ENCODE measurements at regions not wholly inside any gene's neighbourhood (a gene's known extent, or its start where the extent isn't known, plus 50 kb on each side); places are given as distances from the start of the nearest gene placed in this dataset.

GRCh38 chr7:54701982-54702381 lies 57.0 kb downstream of the SEC61G start:
- no peak for DNase-seq (ENCODE audit: low spot score)

DNA sequence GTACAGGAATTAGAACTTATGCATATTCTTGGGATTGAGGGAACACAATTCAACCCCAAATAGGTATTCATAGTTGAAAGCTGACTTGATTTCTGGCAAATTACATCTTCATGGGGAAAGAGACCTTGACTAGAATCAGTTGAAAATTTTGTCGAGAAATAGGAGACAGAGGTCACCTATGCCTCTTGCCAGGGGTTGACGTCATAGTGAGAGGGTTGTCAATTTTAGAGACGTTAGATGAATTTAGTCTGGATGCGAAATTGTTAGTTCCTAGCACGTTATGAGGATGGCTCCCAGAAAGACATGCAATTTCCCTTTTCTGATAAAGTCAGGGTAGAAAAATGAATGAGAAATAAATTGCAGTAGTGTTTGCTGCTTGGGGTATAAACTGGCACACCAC lies 59.3 kb downstream of the SEC61G start:
- DNase-seq (ENCODE audit: low spot score): no peak

DNA sequence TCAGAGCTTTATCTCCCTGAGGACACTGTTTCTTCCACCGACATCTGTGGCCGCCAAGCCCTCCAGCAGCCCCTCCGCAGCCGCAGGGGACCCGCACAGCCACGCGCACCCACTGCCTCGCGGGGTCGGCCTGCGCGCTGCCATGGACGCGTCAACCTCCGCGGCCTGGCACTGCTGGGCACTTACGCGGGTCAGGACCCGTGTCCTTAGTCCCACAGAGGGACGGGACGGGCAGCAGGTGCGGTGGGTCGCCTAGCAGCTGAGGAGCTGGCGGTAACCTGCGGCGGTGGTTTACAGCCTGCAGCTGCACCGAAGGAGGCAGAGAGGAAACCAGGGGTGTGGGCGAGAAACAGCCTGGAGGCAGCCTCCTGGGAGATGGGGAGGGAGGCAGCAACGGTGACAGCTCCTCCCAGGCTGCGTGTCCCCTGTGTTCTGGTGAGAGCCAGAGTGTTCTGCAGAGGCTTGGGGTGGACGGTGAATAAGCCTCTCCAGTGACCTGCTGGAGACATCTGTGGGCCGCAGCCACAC lies 61.3 kb downstream of the SEC61G start:
- DNase-seq (ENCODE audit: low spot score): no peak

- DNase-seq (ENCODE audit: low spot score): no peak
These were observed 68.1 kb downstream of the SEC61G start for GRCh38 chr7:54690892-54691291.

DNA sequence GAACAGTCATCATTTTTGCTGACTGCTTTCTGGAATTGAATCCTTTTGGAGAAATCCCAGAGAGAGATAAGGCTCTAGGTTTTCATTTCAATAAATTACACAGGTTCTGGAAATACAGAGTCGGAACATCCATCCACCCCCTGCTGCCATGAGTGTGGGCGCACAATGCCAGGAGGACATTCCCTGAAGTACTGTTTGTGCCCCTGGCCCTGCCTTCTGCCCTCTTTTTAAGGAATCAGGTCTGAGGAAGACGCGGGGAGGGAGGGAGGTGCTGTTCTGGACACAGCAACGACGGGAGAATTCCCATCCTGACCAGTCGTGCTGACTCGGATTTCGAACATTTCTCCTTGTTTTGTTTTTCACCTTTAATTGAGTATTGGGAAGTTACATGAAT lies 69.0 kb downstream of the SEC61G start:
- DNase-seq (ENCODE audit: low spot score): no peak

- no peak for DNase-seq (ENCODE audit: low spot score)
These were observed 69.5 kb downstream of the SEC61G start for GRCh38 chr7:54689394-54690049.

DNA sequence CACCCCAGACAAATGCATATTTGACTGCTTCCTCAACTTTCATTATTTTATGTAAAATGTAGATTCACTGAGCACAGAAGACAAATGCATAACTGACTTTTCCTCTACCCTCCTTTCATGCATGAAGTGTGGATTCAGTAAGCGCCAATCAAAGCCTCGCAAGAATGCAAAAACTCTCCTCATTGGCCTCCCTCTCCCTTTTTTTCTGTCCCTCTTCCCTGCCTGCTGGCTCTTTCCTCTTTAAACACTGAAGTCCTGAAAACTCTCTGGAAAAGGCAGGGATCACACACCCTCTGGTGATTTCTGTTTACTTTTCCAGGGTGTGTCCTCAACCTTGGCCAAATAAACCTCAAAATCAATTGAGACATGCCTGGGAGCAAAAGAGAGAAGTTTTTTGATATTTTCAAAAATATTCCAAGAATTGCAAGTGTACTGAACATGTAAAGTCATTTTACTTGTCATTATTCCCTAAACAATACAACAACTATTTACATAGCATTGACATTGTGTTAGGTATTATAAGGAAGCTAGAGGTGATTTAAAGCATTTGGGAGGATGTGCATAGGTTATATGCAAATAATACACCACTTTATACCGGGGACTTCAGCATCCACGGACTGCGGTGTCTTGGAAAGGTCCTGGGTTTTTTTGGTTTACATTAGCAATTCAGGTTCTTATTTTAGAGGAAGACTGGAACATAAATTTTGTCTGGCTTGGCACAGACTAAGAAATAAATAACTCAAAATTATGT lies 71.4 kb downstream of the SEC61G start:
- no peak for DNase-seq (ENCODE audit: low spot score)

DNA sequence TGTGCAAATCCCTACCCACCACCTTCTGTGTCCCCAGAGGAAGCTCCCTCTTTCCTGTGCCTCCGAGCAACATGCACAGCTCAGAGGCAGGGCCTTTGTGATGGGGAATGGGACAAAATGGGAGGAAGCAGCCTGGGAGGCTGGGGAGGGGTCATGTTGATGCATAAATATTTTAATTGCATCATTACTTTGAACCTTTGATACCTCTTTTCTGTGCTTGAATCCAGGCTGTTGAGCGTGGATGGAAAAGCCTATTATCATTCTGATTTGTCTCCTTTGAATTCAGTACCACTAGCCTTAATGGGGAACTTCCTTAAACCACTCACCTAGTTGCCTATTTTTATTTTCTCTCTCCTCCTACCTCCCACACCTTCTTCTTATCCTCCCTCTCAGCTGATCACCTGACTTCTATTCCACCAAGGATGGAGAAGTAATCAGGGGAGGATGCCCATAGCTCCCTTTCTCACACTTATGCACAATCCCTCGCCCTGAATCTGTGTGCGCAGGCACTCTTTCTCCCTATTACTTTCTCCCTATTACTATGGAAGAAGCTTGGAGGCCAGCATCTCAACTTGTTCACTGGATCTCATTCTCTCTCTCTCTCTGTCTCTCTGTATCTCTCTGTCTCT lies 78.5 kb downstream of the SEC61G start:
- DNase-seq (ENCODE audit: low spot score): no peak

DNA sequence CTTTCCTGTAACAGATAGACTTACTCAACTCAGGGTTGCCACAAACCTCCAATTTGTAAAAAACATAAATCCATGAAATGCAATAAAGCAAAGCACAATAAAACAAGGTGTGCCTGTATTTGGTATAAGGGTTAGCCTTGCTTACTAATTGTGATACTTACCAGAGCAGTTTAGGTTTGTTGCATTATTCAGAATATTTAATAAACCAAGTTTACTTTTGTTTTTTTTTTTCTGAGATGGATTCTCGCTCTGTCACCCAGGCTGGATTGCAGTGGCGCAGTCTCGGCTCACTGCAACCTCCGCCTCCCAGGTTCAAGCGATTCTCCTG lies 79.6 kb downstream of the SEC61G start:
- no peak for DNase-seq (ENCODE audit: low spot score)

DNA sequence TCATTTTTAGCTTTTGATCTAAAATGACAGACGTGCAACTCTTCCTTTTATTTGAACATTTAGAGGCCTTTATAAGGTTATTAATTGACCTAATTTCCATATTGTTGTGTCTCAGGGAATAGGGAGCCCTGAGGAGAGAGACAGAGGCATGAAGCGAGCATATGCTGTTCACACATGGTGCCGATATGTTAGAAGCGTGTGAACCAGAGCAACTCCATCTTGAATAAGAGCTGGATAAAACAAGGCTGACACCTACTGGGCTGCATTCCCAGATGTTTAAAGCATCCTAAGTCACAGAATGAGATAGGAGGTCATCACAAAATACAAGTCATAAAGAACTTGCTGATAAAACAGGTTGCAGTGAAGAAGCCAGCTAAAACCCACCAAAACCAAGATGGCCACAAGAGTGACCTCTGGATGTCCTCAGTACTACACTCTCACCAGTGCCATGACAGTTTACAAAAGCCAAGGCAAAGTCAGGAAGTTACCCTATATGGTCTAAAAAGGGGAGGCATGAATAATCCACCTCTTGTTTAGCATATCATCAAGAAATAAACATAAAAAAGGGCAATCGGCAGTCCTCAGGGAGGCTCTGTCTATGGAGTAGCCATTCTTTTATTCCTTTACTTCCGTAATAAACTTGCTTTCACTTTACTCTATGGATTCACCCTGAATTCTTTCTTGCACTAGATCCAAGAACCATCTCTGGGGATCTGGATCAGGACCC lies 80.1 kb downstream of the SEC61G start:
- DNase-seq (ENCODE audit: low spot score): no peak

GRCh38 chr7:54674891-54675290 lies 84.1 kb downstream of the SEC61G start:
- DNase-seq (ENCODE audit: low spot score): no peak

DNA sequence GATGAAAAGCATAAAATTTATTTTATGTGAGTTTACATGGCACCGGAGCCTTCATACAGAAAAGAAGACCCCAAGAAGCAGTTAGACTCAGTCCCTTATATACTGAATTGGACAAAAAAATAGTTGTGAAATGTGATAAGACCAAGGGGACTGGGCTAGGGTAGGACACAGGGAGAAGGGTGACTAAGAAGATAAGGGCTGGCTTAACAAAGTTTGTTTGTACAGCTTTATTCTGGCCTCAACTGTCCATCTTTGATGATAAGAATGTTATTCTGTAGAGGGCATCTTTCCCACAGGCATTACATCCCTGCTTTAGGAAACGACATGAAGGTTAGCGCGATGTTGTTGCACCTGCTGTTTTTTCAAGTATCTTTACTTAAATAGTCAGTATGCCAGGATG lies 86.5 kb downstream of the SEC61G start:
- DNase-seq (ENCODE audit: low spot score): no peak

GRCh38 chr7:54664235-54665228 lies 94.5 kb downstream of the SEC61G start:
- DNase-seq (ENCODE audit: low spot score): peak; percentile 76

GRCh38 chr7:54663603-54664234 lies 95.3 kb downstream of the SEC61G start:
- no peak for DNase-seq (ENCODE audit: low spot score)

- no peak for DNase-seq (ENCODE audit: low spot score)
These were observed 95.8 kb downstream of the SEC61G start for GRCh38 chr7:54663186-54663585.

DNA sequence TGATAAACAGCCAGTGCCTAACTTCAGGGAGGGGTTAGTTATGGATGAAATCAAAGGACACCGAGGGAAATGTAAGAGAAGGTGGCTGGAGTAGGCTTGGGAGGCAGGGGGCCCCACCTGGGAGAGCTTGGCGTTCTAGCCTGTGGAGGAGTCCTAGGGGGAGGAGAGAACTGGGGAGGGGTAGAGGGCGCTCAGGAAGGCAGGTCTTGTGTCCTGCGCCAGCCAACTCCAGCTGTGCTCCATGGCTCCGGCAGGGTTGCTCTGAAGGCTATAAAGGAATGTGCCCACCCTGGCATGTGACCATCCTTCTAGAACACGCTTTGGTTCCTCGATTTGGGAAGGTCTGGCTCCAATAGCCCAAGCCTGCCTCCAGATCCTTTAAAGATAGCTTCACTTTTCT lies 96.3 kb downstream of the SEC61G start:
- no peak for DNase-seq (ENCODE audit: low spot score)

DNA sequence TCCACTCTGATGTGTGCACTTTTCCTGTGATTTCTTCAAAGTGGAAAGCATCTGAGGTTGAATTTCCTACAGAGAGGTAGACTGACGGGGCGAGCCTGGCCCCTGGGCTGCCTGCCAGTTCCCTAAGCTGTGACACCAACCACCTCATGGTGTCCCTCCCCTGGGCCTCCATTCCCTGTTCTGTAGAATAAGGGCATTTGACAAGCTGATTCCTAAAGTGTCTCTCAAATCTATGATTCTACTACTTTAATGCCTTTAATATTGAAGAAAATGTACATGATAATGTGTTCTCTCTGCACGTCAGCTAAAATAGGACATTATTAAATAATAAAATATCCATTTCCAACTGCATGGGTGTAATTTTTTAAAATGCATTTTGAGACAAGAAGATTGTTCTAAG lies 105.1 kb downstream of the SEC61G start:
- DNase-seq (ENCODE audit: low spot score): no peak

- no peak for DNase-seq (ENCODE audit: low spot score)
These were observed 100.9 kb downstream of the VSTM2A start for GRCh38 chr7:54643064-54643463.

GRCh38 chr7:54637712-54638396 lies 95.7 kb downstream of the VSTM2A start:
- no peak for DNase-seq (ENCODE audit: low spot score)

GRCh38 chr7:54632696-54633095 lies 90.5 kb downstream of the VSTM2A start:
- DNase-seq (ENCODE audit: low spot score): no peak

Measured in left forelimb (tissue), 1 donor.